AG09319 (cell line): ENCODE measurements at regions not wholly inside any gene's neighbourhood (a gene's known extent, or its start where the extent isn't known, plus 50 kb on each side); places are given as distances from the start of the nearest gene placed in this dataset.
"Not testable (repeated sequence)": the region's sequence is repeated elsewhere in the genome, so short reads cannot be mapped to it uniquely, and the experiment has no call there.

ENCODE experiments used
- DNase-seq: peaks from one replicate; pipeline ENCODE4 v3.0.0-alpha.2; 2010; ENCODE audit warnings: low read depth; ENCODE audit errors: extremely low read depth
- CTCF ChIP-seq: IDR thresholded peaks from 2 replicates; pipeline ENCODE4 v1.5.1; 2011; ENCODE audit warnings: low read depth, mild to moderate bottlenecking, inconsistent platforms, low read length, moderate library complexity

GRCh38 chr13:43964698-43965458 lies 85.2 kb downstream of the LACC1 start:
- no peak for TF ChIP-seq CTCF
- no peak for DNase-seq

GRCh38 chr13:43965459-43965845 lies 85.7 kb downstream of the LACC1 start:
- TF ChIP-seq CTCF, result no peak
- DNase-seq, result no peak

- DNase-seq, result not testable (repeated sequence)
Measured at GRCh38 chr13:43968251-43968942, 88.7 kb downstream of the LACC1 start.

GRCh38 chr13:43968943-43969690 lies 89.4 kb downstream of the LACC1 start:
- not testable (repeated sequence) for DNase-seq

GRCh38 chr13:43969919-43970318 lies 90.2 kb downstream of the LACC1 start:
- DNase-seq, result not testable (repeated sequence)

GRCh38 chr13:43970520-43971242 lies 91.0 kb downstream of the LACC1 start:
- not testable (repeated sequence) for DNase-seq

GRCh38 chr13:43971324-43971723 lies 91.6 kb downstream of the LACC1 start:
- DNase-seq, result not testable (repeated sequence)

GRCh38 chr13:43977911-43978310 lies 98.2 kb downstream of the LACC1 start:
- no peak for DNase-seq
- no peak for TF ChIP-seq CTCF

- DNase-seq, result no peak
- no peak for TF ChIP-seq CTCF
Measured at GRCh38 chr13:43978688-43979087, 99.0 kb downstream of the LACC1 start.
